ENCODE measurements at regions not wholly inside any gene's neighbourhood (a gene's known extent, or its start where the extent isn't known, plus 50 kb on each side); places are given as distances from the start of the nearest gene placed in this dataset.

DNA sequence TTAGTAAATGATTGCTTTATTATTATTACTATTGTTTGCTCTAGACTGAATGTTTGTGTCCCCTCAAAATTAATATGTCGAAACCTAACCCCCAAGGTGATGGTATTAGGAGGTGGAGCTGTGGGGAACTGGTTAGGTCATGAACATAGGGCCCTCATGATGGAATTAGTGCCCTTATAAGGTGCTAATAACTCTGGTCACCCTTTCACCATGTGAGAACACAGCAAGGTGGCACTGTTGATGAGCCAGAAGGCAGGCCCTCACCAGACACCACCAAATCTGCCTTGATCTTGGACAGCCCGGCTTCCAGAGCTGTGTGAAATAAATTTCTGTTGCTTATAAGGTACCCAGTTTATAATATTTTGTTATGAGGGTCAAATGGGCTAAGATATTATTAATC lies 95.8 kb downstream of the BDNF start:
- in situ Hi-C loops (cut with MboI; ENCODE audit: low pct_unique_long_range_greater_than_20kb in 2 of 9, low sequenced_read_pairs in 9 of 9, unreplicated experiment in 9 of 9): no loop called here
- H3K4me1 ChIP-seq (replicated peaks in 1 of 2): peaks cover 0 to 6% of the 10 kb centered on the region in 2 donors
- no peak overlapping the region for H3K27ac ChIP-seq
- WGBS, 10 experiments: 80 to 100% (median 100%) methylated on average over 1 of the region's 2 CpGs; no CpG with 5 or more reads in 1 of the 10 experiments
- H3K4me3 ChIP-seq: no peak overlapping the region
- no peak for ATAC-seq (replicated peaks in 6 of 8)

DNA sequence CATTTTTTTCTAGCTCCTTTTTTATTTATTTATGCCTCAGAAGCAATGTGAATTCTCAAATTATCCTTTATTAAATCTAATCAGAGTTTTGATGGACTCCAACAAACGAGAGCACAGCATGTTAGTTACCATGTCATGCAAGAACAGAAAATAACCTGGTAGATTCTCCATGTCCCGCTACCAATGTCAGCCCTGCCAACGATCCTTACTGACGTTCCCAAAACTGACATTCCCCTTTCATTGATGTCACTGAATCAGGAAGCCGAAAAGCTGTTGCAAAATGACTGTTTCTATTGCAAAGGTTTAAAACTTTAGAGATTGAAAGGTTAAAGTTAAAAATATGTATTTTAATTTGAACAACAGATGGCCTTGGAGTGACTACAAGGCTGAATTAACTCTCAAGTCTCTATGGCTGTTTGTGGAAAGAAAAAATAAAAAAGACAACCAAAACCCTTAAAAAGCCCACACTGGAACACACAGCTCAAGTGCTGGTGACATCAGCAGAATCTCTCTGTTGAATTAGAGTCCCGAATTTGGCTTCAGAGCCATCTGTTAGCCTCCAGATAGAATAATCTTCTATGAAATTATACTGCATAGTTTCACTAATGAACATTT lies 96.8 kb downstream of the BDNF start:
- ATAC-seq (replicated peaks in 6 of 8): no peak
- in situ Hi-C loops (cut with MboI; ENCODE audit: low pct_unique_long_range_greater_than_20kb in 2 of 9, low sequenced_read_pairs in 9 of 9, unreplicated experiment in 9 of 9): no loop called here
- Histone ChIP-seq H3K4me1 (replicated peaks in 1 of 2) (peaks cover 0 to 6% of the 10 kb centered on the region in 2 donors), H3K4me3 (no peak overlapping the region), H3K27ac (no peak overlapping the region)
- 43 to 100% (median 79%) methylated on average over 1 to 6 of the region's 6 CpGs for WGBS, 10 experiments

DNA sequence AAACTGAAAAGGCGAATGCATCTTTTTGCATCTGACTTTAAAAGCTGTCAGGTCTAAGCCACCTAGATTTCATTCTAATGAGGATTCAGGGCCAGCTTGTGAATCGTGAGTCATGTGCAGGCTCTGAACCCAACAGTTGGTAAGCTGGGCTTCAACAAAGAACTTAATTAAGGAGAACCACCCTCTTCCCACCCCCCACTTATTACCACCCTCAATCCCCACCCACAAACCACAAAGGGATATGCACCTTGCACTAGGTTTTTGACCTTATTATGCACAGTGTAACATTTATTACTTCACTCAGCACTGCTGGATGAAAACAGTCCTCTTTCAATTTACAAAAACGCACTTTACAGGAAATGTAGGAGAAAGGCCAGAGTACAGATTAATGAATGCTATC lies 94.1 kb upstream of the LIN7C start:
- no peak overlapping the region for H3K4me3 ChIP-seq
- H3K4me1 ChIP-seq (replicated peaks in 1 of 2): peaks cover 0 to 6% of the 10 kb centered on the region in 2 donors
- in situ Hi-C loops (cut with MboI; ENCODE audit: low pct_unique_long_range_greater_than_20kb in 2 of 9, low sequenced_read_pairs in 9 of 9, unreplicated experiment in 9 of 9): no loop called here
- peak in 4 of 8 experiments; percentile 19 to 74 (median 42) for ATAC-seq (replicated peaks in 6 of 8)
- no peak overlapping the region for H3K27ac ChIP-seq
- 27 to 75% (median 53%) methylated on average over 1 to 3 of the region's 3 CpGs; no CpG with 5 or more reads in 5 of the 10 experiments for WGBS, 10 experiments

DNA sequence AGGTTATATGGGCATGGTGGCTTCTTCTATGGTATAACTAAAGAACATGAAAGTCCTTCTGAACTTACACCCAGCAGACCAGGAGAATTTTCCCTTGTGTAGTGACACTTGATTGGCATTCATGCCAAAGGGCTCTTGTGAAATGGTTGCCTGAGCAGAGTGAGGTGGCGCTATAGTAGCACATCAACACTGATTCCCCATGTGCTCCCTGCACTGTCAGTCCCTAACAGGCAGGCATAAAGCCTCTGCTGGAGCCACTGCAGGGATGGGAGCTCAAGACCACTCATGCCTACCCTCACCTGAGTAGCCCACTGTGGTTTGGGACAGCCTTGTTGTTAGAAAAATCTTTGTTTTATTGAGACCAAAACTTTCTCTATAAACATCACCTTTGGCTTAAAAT lies 92.6 kb upstream of the LIN7C start:
- 17 to 100% (median 86%) methylated on average over 1 of the region's 1 CpG; no CpG with 5 or more reads in 4 of the 10 experiments for WGBS, 10 experiments
- no peak overlapping the region for H3K27ac ChIP-seq
- in situ Hi-C loops (cut with MboI; ENCODE audit: low pct_unique_long_range_greater_than_20kb in 2 of 9, low sequenced_read_pairs in 9 of 9, unreplicated experiment in 9 of 9): no loop called here

DNA sequence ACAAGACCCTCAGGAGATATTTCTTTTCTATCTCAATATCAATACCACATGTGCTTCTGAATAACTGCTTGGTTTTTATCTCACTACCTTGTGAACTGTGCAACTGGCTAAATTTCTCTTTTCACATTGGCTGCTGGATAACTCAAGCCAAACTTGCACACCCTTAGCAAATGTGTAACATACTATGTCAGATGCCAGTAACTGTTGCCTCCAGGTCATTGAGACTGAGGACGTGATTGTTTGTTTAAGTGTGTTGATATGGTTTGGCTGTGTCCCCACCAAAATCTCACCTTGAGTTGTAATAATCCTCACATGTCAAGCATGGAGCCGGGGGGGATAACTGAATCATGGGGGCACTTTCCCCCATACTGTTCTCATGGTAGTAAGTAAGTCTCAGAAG lies 90.2 kb upstream of the LIN7C start:
- ATAC-seq (replicated peaks in 6 of 8): no peak

More for the DNA sequence above, 92.6 kb upstream of the LIN7C start:
- H3K4me1 ChIP-seq (replicated peaks in 1 of 2): peaks cover 0 to 6% of the 10 kb centered on the region in 2 donors
- H3K4me3 ChIP-seq: no peak overlapping the region
- no peak for ATAC-seq (replicated peaks in 6 of 8)

DNA sequence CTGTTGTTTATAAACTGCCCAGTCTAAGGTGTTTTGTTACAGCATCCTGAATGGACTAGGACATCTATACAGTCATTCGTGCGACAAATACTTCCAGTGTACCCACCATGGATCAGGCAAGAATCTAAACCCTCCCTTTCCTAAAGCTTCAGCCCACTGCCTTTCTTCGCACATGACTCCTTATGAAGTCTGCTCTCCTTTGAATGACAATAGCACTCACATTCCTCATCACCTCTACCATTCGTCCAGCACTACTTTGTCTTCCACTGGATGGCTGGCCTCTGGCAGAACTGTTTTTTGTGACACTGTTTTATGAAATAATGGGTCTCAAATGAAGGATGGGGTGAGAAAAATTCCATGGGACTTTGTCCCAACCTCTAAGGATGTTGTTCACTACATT lies 89.8 kb upstream of the LIN7C start:
- in situ Hi-C loops (cut with MboI; ENCODE audit: low pct_unique_long_range_greater_than_20kb in 2 of 9, low sequenced_read_pairs in 9 of 9, unreplicated experiment in 9 of 9): no loop called here
- ATAC-seq (replicated peaks in 6 of 8): no peak
- no peak overlapping the region for H3K27ac ChIP-seq
- H3K4me1 ChIP-seq (replicated peaks in 1 of 2): peaks cover 0 to 6% of the 10 kb centered on the region in 2 donors
- 31 to 95% (median 68%) methylated on average over 2 to 4 of the region's 4 CpGs; no CpG with 5 or more reads in 3 of the 10 experiments for WGBS, 10 experiments
- H3K4me3 ChIP-seq: no peak overlapping the region

More for the DNA sequence above, 90.2 kb upstream of the LIN7C start:
- WGBS, 10 experiments: 60 to 94% (median 83%) methylated on average over 1 to 2 of the region's 2 CpGs; no CpG with 5 or more reads in 3 of the 10 experiments
- H3K4me3 ChIP-seq: no peak overlapping the region
- peaks cover 0 to 6% of the 10 kb centered on the region in 2 donors for H3K4me1 ChIP-seq (replicated peaks in 1 of 2)
- no peak overlapping the region for H3K27ac ChIP-seq
- in situ Hi-C loops (cut with MboI; ENCODE audit: low pct_unique_long_range_greater_than_20kb in 2 of 9, low sequenced_read_pairs in 9 of 9, unreplicated experiment in 9 of 9): no loop called here

DNA sequence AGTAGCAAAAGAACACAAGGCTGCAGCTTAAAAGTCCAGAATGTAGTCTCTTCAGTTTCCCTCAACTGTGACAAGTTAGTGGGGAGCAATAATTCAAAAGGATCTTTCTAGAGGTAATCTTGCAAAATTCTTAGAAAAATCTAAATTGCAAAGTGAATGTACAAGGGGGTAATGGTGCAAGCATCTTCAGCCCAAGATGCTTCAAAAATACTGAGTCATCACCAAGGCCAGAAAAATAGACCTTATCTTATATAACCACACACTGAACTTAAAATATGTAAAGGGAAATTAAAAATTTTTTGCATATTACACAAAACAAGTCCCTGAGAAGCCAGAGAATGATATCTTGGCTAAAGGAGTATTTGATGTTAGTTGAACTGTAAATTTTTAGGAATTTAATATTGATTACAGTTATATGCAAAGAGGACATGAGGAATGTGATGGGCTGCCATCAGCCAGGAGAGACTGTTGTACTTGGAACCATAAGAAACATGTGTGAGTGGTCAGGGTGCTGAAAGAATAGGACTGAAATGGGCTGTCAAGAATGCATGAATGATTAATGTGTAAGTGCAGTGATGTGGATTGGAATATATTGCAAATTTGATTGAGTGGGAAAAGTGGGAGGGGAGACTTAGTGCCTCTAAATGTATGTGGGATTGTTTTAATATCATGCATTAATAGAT lies 85.7 kb upstream of the LIN7C start:
- no peak overlapping the region for H3K4me3 ChIP-seq
- in situ Hi-C loops (cut with MboI; ENCODE audit: low pct_unique_long_range_greater_than_20kb in 2 of 9, low sequenced_read_pairs in 9 of 9, unreplicated experiment in 9 of 9): no loop called here
- H3K27ac ChIP-seq: no peak overlapping the region
- H3K4me1 ChIP-seq (replicated peaks in 1 of 2): no peaks in the 10 kb centered on the region
- peak in 3 of 8 experiments; percentile 30 to 88 (median 86) for ATAC-seq (replicated peaks in 6 of 8)

DNA sequence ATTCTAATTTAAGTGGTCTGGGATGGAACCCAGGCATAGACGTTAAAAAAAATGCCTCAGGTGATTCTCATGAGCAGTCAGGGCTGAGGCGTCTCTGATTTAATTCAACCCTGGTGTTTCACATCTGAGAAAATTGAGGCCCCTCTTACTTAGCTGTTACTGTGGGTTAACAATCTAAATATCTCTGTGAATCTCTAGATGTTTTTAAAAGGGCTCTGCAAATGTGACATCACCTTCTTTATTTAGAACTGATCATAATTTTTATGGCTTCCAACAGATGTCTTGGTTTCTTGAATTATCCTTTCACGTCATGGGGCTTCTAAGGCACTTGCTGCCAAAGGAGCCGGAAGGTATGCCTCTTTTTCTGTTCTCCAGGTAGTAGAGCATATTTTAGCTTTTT lies 76.1 kb upstream of the LIN7C start:
- ATAC-seq (replicated peaks in 6 of 8): peak in 6 of 8 experiments; percentile 22 to 71 (median 47)
- WGBS, 10 experiments: 0 to 100% (median 76%) methylated on average over 1 to 4 of the region's 4 CpGs
- no peak overlapping the region for H3K27ac ChIP-seq
- H3K4me1 ChIP-seq (replicated peaks in 1 of 2): no peaks in the 10 kb centered on the region
- in situ Hi-C loops (cut with MboI; ENCODE audit: low pct_unique_long_range_greater_than_20kb in 2 of 9, low sequenced_read_pairs in 9 of 9, unreplicated experiment in 9 of 9): no loop called here
- no peak overlapping the region for H3K4me3 ChIP-seq

DNA sequence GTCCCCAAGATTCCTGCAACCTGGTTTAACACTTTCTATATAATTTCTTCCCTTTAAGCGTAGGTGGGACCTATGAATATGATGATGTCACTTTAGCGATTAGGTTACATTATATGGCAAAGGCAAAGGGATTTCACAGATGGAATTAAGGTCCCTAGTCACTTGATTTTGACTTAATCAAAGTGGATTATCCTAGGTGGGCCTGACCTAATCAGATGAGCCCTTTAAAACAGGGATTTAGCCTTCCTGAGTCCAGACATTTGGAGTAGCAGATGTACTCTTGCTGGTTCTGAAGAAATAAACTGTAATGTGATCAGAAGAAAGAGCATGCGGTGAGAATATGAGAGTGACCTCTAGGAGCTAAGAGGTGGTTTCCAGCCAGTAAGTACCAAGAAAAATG lies 67.8 kb upstream of the LIN7C start:
- WGBS, 10 experiments: 74 to 100% (median 95%) methylated on average over 2 to 3 of the region's 3 CpGs; no CpG with 5 or more reads in 3 of the 10 experiments

DNA sequence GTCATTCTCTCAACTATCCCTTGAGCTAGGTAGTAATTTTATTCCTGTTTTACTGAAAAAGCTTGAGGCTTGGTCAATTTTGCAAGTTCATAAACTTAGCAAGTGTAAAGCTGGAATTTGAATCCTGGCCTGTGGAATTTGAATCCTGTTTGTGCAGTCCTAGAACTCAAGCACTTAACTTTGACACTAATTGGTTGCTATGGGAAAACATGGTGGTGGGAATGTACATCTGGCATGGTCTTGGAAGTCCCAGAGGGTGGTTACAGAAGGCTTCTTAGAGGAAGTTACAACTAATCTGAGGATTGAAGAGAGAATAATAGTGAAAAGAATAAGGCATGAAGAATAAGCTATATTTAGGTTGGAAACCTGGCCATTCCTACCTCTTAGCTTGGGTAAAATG lies 66.5 kb upstream of the LIN7C start:
- ATAC-seq (replicated peaks in 6 of 8): peak in 1 of 8 experiments; percentile 82
- Histone ChIP-seq H3K4me1 (replicated peaks in 1 of 2) (no peaks in the 10 kb centered on the region), H3K27ac (no peak overlapping the region), H3K4me3 (no peak overlapping the region)
- in situ Hi-C loops (cut with MboI; ENCODE audit: low pct_unique_long_range_greater_than_20kb in 2 of 9, low sequenced_read_pairs in 9 of 9, unreplicated experiment in 9 of 9): no loop called here

More for the DNA sequence above, 67.8 kb upstream of the LIN7C start:
- no peaks in the 10 kb centered on the region for H3K4me1 ChIP-seq (replicated peaks in 1 of 2)
- in situ Hi-C loops (cut with MboI; ENCODE audit: low pct_unique_long_range_greater_than_20kb in 2 of 9, low sequenced_read_pairs in 9 of 9, unreplicated experiment in 9 of 9): no loop called here
- H3K4me3 ChIP-seq: no peak overlapping the region
- H3K27ac ChIP-seq: no peak overlapping the region
- no peak for ATAC-seq (replicated peaks in 6 of 8)

DNA sequence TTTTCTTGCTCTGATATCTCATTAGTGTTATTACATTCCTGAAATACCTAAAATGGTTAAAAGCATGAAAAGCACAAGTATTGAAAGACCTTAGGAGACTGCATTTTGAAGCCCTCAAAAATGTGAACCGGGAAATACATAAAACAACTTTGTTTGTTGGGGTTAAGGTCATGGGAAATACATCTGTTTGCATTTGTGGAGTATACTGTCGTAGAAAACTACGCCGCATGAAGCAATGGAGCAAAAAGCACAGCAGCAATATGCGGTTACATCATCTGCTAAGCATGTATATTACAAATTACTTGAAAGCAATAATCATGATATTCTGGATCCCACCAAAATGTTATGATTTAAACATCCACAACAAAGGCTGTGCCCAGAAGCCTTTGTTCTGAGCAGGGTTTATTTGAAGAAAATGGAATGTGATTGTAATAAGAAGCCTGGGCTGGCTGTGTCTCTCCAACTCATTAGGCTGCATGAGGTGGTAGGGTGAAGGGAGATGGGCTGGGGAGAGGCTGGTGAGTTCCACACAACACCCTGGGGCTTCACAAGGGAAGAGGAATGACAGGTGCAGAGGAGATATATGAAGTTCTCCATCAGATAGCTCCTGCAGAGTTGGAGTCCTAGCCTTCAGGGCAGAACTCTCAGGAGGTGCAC lies 64.7 kb upstream of the LIN7C start:
- 9 to 93% (median 77%) methylated on average over 4 to 5 of the region's 5 CpGs; no CpG with 5 or more reads in 1 of the 10 experiments for WGBS, 10 experiments
- Histone ChIP-seq H3K4me1 (replicated peaks in 1 of 2) (no peaks in the 10 kb centered on the region), H3K27ac (no peak overlapping the region), H3K4me3 (no peak overlapping the region)
- peak in 3 of 8 experiments; percentile 38 to 82 (median 42) for ATAC-seq (replicated peaks in 6 of 8)
- in situ Hi-C loops (cut with MboI; ENCODE audit: low pct_unique_long_range_greater_than_20kb in 2 of 9, low sequenced_read_pairs in 9 of 9, unreplicated experiment in 9 of 9): no loop called here

DNA sequence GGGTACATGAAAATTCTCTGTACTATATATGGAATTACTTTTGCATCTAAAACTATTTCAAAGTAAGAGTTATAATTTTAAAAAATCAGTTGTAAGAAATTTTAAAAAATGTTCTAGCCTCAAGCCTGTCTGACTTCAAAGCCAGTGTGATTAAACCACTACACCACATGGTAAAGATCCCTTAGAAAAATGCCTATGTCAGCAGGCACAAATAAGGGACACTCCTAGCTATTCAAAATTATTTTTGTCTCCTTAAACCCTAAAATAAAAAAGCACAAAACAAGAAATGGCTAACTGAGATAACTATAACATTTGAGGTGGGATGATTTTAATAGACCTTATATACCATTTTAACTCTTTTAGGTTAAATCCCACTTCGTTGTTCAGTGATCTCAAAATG lies 64.0 kb upstream of the LIN7C start:
- no peak for ATAC-seq (replicated peaks in 6 of 8)
- WGBS, 10 experiments: 0 to 100% (median 96%) methylated on average over 1 of the region's 1 CpG; no CpG with 5 or more reads in 2 of the 10 experiments
- no peak overlapping the region for H3K27ac ChIP-seq
- in situ Hi-C loops (cut with MboI; ENCODE audit: low pct_unique_long_range_greater_than_20kb in 2 of 9, low sequenced_read_pairs in 9 of 9, unreplicated experiment in 9 of 9): no loop called here
- no peak overlapping the region for H3K4me3 ChIP-seq
- H3K4me1 ChIP-seq (replicated peaks in 1 of 2): no peaks in the 10 kb centered on the region

DNA sequence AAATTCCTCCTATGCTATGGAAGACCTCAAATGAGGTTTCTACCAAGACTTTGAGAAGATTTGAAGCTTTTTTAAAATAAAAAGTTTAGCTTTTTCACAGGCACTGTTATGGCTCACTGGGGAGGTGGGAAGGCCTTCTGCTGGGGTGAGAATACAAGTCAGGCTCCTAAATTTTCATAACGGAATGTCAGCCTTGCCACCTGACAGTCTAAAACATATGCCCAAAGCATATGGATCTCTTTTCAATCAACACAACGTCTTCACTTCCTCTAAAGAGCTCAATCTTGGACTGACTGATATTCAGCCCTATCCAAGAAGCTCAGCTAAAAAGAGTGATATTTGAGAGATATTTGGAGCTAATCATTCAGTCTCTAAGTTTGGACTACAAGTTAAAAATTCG lies 57.1 kb upstream of the LIN7C start:
- no peak for ATAC-seq (replicated peaks in 6 of 8)
- WGBS, 10 experiments: 20 to 100% (median 41%) methylated on average over 1 to 3 of the region's 3 CpGs; no CpG with 5 or more reads in 1 of the 10 experiments
- Histone ChIP-seq H3K4me1 (replicated peaks in 1 of 2) (no peaks in the 10 kb centered on the region), H3K4me3 (no peak overlapping the region), H3K27ac (no peak overlapping the region)
- in situ Hi-C loops (cut with MboI; ENCODE audit: low pct_unique_long_range_greater_than_20kb in 2 of 9, low sequenced_read_pairs in 9 of 9, unreplicated experiment in 9 of 9): no loop called here

All from motor neuron (in vitro differentiated cells).